WTC11 (cell line): ENCODE measurements at regions not wholly inside any gene's neighbourhood (a gene's known extent, or its start where the extent isn't known, plus 50 kb on each side); places are given as distances from the start of the nearest gene placed in this dataset.

ENCODE experiments used
- ATAC-seq: fragments of 200-7000 bp; cut with Tn5 transposase; 2 replicates; pipeline ENCODE4 v1.10.0; 2021; ENCODE audit warnings: mild to moderate bottlenecking, moderate library complexity
- CTCF ChIA-PET: fragments of 300-600 bp; sonication (Branson Sonifier 250); formaldehyde crosslinking; loops from one replicate; lab custom pipeline; 2021; ENCODE audit warnings: antibody characterized with exemption; lab: Charles Lee
- POLR2A ChIA-PET: fragments of 350-600 bp; sonication (Branson Sonifier 250); formaldehyde crosslinking; loops from one replicate; lab custom pipeline; 2021; ENCODE audit warnings: antibody characterized with exemption; lab: Charles Lee
- DNase-seq: peaks from one replicate; pipeline ENCODE4 v3.0.0; 2021; ENCODE audit warnings: low spot score
- H3K27ac Mint-ChIP-seq: 2 replicates; pipeline ENCODE4 v1.8.0; 2021; ENCODE audit warnings: mixed read lengths
- H3K27me3 Mint-ChIP-seq: 2 replicates; pipeline ENCODE4 v1.8.0; 2021; ENCODE audit warnings: low read depth, mild to moderate bottlenecking, moderate library complexity, mixed read lengths
- H3K36me3 Mint-ChIP-seq: 2 replicates; pipeline ENCODE4 v1.8.0; 2021; ENCODE audit warnings: mixed read lengths
- H3K4me1 Mint-ChIP-seq: 2 replicates; pipeline ENCODE4 v1.8.0; 2022; ENCODE audit warnings: mixed read lengths
- H3K4me3 Mint-ChIP-seq: 2 replicates; pipeline ENCODE4 v1.8.0; 2021; ENCODE audit warnings: mild to moderate bottlenecking, moderate library complexity, mixed read lengths
- H3K9me3 Mint-ChIP-seq: 2 replicates; pipeline ENCODE4 v1.8.0; 2021; ENCODE audit warnings: mixed read lengths
- ARID4B ChIP-seq: sonication (generic); formaldehyde crosslinking; IDR thresholded peaks from 2 replicates; pipeline ENCODE4 v1.8.0; 2023; ENCODE audit warnings: missing genetic modification reagents, mild to moderate bottlenecking, borderline replicate concordance
- EMX1 ChIP-seq: fragments of 250-450 bp; sonication (Bioruptor Pico); IDR thresholded peaks from 2 replicates; pipeline ENCODE4 v1.8.0; 2021; ENCODE audit warnings: mild to moderate bottlenecking
- HMGA2 ChIP-seq: fragments of 250-450 bp; sonication (Bioruptor Pico); IDR thresholded peaks from 2 replicates; pipeline ENCODE4 v1.4.0; 2021; ENCODE audit warnings: mild to moderate bottlenecking, moderate library complexity
- KAT7 ChIP-seq: sonication (generic); formaldehyde crosslinking; IDR thresholded peaks from 2 replicates; pipeline ENCODE4 v1.8.1; 2023; ENCODE audit warnings: missing genetic modification reagents, mild to moderate bottlenecking, borderline replicate concordance
- MYBL2 ChIP-seq: sonication (generic); formaldehyde crosslinking; IDR thresholded peaks from 2 replicates; pipeline ENCODE4 v1.8.1; 2023; ENCODE audit warnings: mild to moderate bottlenecking, moderate library complexity, missing genetic modification reagents
- PREB ChIP-seq: sonication (generic); formaldehyde crosslinking; IDR thresholded peaks from 2 replicates; pipeline ENCODE4 v1.8.1; 2022; ENCODE audit warnings: mild to moderate bottlenecking, missing genetic modification reagents, moderate library complexity, borderline replicate concordance
- TEAD1 ChIP-seq: sonication (generic); formaldehyde crosslinking; IDR thresholded peaks from 2 replicates; pipeline ENCODE4 v1.8.0; 2022; ENCODE audit warnings: mild to moderate bottlenecking, missing genetic modification reagents
- ZNF138 ChIP-seq: sonication (generic); formaldehyde crosslinking; conservative IDR thresholded peaks from 2 replicates; pipeline ENCODE4 v1.8.1; 2022; ENCODE audit warnings: mild to moderate bottlenecking, moderate library complexity, missing genetic modification reagents
- ZNF317 ChIP-seq: sonication (generic); formaldehyde crosslinking; IDR thresholded peaks from 2 replicates; pipeline ENCODE4 v1.8.1; 2023; ENCODE audit warnings: low read depth, mild to moderate bottlenecking, moderate library complexity, missing genetic modification reagents, borderline replicate concordance
- TF ChIP-seq, protein P1 (sequence below): sonication (generic); formaldehyde crosslinking; conservative IDR thresholded peaks from 2 replicates; pipeline ENCODE4 v1.8.1; 2023; ENCODE audit warnings: mild to moderate bottlenecking, low read depth, missing genetic modification reagents, moderate library complexity
- TF ChIP-seq, protein P2 (sequence below): fragments of 200-600 bp; IDR thresholded peaks from 2 replicates; pipeline ENCODE4 v1.8.0; 2022; ENCODE audit warnings: antibody characterized with exemption
- TF ChIP-seq, protein P3 (sequence below): sonication (generic); formaldehyde crosslinking; IDR thresholded peaks from 2 replicates; pipeline ENCODE4 v1.8.1; 2022; ENCODE audit warnings: low read depth, missing genetic modification reagents, borderline replicate concordance

DNA sequence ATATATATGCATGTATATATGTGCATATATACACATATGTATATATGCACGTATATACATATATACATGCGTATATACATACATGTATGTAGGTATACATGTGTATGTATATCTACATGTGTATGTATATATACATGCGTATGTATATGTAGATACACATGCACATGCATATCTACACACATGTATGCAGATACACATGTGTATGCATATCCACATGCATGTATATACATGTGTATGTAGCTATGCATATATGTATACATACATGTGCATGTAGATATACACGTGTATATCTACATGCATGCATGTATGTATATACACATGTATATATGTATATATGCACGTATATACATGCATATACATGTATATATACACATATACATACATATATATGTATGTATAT lies 95.8 kb upstream of the STEAP4 start:
- Mint-ChIP-seq H3K4me3 (no peak overlapping the region), H3K4me1 (peaks cover 18% of the 10 kb centered on the region), H3K9me3 (peaks cover 4% of the 10 kb centered on the region)
- POLR2A ChIA-PET, result no interaction called here
- no peak for DNase-seq
- TF ChIP-seq TEAD1 (CRISPR knock-in tag) (no peak), MYBL2 (CRISPR knock-in tag) (no peak)
- TF ChIP-seq, protein P1, sequence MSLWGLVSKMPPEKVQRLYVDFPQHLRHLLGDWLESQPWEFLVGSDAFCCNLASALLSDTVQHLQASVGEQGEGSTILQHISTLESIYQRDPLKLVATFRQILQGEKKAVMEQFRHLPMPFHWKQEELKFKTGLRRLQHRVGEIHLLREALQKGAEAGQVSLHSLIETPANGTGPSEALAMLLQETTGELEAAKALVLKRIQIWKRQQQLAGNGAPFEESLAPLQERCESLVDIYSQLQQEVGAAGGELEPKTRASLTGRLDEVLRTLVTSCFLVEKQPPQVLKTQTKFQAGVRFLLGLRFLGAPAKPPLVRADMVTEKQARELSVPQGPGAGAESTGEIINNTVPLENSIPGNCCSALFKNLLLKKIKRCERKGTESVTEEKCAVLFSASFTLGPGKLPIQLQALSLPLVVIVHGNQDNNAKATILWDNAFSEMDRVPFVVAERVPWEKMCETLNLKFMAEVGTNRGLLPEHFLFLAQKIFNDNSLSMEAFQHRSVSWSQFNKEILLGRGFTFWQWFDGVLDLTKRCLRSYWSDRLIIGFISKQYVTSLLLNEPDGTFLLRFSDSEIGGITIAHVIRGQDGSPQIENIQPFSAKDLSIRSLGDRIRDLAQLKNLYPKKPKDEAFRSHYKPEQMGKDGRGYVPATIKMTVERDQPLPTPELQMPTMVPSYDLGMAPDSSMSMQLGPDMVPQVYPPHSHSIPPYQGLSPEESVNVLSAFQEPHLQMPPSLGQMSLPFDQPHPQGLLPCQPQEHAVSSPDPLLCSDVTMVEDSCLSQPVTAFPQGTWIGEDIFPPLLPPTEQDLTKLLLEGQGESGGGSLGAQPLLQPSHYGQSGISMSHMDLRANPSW, result no peak
- TF ChIP-seq, all 79 proteins: peak for 0
- Mint-ChIP-seq H3K36me3 (peaks cover 2% of the 10 kb centered on the region; the same call in 1 of the 2 replicates), H3K27me3 (no peaks in the 10 kb centered on the region), H3K27ac (no peak overlapping the region)
- no peak for ATAC-seq
- CTCF ChIA-PET, result no interaction called here

GRCh38 chr7:88401009-88401623 lies 94.4 kb upstream of the STEAP4 start:
- no peaks in the 10 kb centered on the region for H3K27me3 Mint-ChIP-seq
- ChIA-PET POLR2A (no interaction called here), CTCF (interaction anchor here (0.6 to 1.8 kb wide), 7 partner anchors 24 to 1568 kb away, joined by 3 to 7 read pairs (median 3); no protein-coding TSS in a partner anchor)
- no peaks in the 10 kb centered on the region for H3K36me3 Mint-ChIP-seq
- DNase-seq, result no peak
- peak; percentile 77 for ATAC-seq
- H3K27ac Mint-ChIP-seq, result no peak overlapping the region
- no peaks in the 10 kb centered on the region for H3K9me3 Mint-ChIP-seq
- H3K4me3 Mint-ChIP-seq, result no peak overlapping the region
- peaks cover 20% of the 10 kb centered on the region for H3K4me1 Mint-ChIP-seq
- TF ChIP-seq, protein P1, result no peak
- TF ChIP-seq, protein P2, sequence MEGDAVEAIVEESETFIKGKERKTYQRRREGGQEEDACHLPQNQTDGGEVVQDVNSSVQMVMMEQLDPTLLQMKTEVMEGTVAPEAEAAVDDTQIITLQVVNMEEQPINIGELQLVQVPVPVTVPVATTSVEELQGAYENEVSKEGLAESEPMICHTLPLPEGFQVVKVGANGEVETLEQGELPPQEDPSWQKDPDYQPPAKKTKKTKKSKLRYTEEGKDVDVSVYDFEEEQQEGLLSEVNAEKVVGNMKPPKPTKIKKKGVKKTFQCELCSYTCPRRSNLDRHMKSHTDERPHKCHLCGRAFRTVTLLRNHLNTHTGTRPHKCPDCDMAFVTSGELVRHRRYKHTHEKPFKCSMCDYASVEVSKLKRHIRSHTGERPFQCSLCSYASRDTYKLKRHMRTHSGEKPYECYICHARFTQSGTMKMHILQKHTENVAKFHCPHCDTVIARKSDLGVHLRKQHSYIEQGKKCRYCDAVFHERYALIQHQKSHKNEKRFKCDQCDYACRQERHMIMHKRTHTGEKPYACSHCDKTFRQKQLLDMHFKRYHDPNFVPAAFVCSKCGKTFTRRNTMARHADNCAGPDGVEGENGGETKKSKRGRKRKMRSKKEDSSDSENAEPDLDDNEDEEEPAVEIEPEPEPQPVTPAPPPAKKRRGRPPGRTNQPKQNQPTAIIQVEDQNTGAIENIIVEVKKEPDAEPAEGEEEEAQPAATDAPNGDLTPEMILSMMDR, result peak; percentile 52
- no peak for TF ChIP-seq ZNF138 (CRISPR knock-in tag)

DNA sequence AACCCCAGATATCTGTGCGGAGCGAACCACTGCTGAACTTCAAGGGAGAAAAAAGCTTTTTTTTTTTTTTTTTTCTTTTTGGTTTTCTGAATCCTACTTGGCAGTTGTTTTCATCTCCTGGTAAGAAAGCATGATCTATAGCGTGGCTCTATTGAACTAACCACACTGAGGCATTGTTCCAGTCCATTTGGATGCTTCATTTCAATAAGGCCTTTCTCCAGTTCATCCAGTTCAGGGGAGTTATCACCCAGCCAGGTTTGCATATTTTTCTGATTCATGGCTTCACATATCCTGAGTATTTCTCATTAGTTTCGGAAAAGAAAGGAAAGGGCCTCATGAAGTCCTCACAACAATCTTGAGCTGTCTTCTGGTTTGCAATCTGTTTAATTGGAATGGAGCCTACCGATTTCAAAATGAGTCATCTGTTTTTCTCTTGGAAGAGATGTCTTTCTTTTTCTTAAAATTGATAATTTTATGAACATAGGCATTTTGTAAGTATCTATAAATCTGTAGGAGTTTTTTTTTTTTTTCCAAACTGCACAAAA lies 93.1 kb upstream of the STEAP4 start:
- no peaks in the 10 kb centered on the region for H3K27me3 Mint-ChIP-seq
- ATAC-seq (no peak), DNase-seq (no peak)
- ChIA-PET CTCF (interaction anchor here (0.6 to 1.5 kb wide), 7 partner anchors 21 to 435 kb away, joined by 3 to 9 read pairs (median 3); no protein-coding TSS in a partner anchor), POLR2A (interaction anchor here (0.6 to 0.7 kb wide), 4 partner anchors 11 to 1010 kb away, joined by 3 to 4 read pairs (median 3); no protein-coding TSS in a partner anchor)
- no peaks in the 10 kb centered on the region for H3K36me3 Mint-ChIP-seq
- no peak overlapping the region for H3K27ac Mint-ChIP-seq
- no peak overlapping the region for H3K4me3 Mint-ChIP-seq
- peaks cover 20% of the 10 kb centered on the region for H3K4me1 Mint-ChIP-seq
- no peaks in the 10 kb centered on the region for H3K9me3 Mint-ChIP-seq
- TF ChIP-seq, protein P3, sequence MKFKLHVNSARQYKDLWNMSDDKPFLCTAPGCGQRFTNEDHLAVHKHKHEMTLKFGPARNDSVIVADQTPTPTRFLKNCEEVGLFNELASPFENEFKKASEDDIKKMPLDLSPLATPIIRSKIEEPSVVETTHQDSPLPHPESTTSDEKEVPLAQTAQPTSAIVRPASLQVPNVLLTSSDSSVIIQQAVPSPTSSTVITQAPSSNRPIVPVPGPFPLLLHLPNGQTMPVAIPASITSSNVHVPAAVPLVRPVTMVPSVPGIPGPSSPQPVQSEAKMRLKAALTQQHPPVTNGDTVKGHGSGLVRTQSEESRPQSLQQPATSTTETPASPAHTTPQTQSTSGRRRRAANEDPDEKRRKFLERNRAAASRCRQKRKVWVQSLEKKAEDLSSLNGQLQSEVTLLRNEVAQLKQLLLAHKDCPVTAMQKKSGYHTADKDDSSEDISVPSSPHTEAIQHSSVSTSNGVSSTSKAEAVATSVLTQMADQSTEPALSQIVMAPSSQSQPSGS (CRISPR knock-in tag), result no peak
- TF ChIP-seq HMGA2 (CRISPR knock-in tag) (no peak), KAT7 (CRISPR knock-in tag) (no peak), ARID4B (CRISPR knock-in tag) (no peak), EMX1 (CRISPR knock-in tag) (no peak), PREB (CRISPR knock-in tag) (no peak), ZNF317 (CRISPR knock-in tag) (no peak), MYBL2 (CRISPR knock-in tag) (no peak)
